Suppressor macrophage (primary cell): ENCODE measurements at regions not wholly inside any gene's neighbourhood (a gene's known extent, or its start where the extent isn't known, plus 50 kb on each side); places are given as distances from the start of the nearest gene placed in this dataset.

Source experiments
- DNase-seq, 4 experiments: peaks; one replicate each; pipeline ENCODE4 v3.0.0-alpha.2; 2020 to 2022

DNA sequence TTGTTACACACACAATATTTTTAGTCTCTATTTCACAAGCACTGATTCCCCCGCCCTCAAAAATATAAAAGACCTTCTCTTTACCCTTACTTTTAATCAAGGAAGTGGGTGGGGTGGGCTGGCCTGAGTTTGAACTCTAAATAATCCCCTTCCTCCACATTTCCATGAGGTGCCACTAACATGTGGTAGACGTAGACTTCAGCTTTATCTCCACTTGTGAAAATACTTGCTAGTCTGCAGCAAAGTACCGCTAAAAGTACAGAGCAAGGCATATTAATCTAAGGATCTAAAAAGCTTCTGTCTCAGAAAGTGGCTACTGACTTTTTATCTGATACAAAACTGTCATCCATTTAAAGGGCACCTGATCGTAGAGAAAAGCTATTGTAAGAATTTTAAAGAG, 739.6 kb upstream of the SLC10A2 start:
- no peak for DNase-seq

DNA sequence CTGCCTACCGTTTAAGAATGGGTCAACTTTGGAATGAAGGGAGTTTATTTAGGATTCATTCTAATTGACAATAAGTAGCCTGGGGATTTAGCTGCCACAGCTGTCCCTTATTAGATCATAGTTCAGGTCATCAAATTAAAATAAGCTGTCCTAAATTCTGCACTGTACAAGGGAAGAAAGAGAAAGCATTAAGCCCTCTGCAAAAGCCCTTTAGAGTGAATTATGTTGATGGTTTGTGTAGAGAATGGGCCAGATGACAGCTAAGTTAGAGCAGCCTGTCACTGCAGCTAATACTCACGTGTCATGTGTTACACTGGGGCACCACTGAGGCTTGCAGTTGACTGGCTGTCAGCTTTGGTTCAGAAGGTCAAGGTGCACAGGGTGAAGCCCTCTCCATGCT, 737.1 kb upstream of the SLC10A2 start:
- no peak for DNase-seq

DNA sequence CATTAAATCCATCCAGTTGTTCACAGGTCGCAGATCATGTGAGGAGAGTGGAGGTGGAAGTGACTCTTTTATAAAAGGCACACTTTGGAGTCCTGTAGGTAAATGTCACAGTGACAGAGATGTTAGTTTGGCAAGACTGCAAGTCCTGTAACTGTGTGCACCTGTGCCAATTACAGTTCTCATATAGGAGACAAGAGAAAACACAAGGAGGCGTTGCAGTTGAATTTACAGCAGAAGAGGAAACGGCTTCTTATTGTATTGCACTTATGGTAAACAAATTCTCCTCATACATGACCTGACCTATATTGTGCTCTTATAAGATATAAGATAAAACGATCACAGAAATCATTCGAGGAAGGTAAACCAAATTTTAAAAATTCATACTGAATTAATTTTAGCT, 732.8 kb upstream of the SLC10A2 start:
- no peak for DNase-seq

DNA sequence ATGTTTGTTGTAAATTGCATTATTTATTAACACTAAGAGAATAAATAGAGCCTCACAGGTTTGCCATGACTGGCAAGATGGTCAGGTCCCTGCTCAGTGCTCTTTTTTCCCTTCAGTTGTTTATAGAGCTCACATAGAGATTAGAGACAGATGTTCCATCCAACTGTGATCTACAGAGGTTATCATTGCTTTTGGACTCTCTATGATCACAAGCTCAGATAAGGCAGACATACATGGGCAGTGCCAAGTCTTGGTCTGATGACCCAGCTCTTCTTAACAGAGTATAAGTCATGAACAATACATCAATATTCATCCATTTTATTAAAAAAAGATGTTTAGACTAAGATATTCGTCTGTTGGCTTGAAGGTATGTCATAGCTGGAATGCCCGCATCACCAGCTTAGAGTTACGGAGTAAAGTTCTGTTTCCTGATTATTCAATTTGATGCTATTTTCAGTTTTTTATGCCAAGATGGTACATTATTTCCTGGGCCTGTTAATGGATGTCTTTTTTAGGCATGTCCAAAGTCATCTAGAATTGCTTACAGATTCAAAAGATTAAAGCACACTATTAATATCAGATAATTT, 729.8 kb upstream of the SLC10A2 start:
- DNase-seq, result no peak

DNA sequence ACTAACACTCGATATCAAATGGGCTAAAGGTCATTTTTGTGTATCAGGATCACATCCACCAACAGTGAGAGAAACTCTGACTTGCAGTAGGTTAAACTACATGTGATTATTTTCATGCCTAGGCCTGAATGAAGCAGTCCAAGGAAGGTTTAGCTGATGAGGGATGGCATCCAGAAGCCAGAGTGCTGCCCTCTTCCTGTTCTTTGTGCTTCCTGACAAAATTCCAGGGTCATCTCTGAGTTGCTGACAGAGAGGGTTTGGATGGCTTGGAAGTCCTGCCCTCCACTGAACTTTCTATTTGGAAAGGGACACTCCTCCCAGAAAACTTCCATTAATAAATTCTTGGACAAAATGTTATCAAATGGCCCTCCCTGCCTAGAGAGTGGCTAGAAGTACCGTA, 728.3 kb upstream of the SLC10A2 start:
- no peak for DNase-seq

DNA sequence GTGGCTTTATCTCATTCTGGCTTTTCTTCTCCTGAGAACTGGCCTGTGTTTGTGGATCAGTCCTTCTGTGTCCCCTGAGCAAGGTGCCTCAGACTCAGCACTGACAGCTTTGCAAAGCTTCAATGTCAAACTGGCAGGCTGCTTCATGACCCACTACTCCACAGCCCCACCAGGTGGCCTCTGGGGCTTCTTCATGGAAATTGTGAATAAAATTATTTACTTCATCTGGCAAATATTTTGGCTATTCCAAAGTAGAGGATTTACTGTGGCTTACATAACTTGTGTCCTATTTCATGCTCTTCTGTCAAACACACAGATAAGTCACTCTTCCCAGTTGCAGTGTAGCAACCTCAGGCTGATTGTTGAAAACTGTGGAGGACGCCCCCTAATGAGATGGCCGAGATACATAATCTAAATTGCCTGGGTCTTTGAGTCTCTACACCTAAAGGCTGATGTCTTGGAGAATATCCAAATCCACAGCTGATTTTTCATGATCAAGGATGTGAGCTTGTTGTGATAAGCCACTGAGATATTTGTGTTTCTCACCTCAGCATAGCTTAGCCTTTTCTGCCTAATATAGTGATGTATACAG, 721.9 kb upstream of the SLC10A2 start:
- no peak for DNase-seq

DNA sequence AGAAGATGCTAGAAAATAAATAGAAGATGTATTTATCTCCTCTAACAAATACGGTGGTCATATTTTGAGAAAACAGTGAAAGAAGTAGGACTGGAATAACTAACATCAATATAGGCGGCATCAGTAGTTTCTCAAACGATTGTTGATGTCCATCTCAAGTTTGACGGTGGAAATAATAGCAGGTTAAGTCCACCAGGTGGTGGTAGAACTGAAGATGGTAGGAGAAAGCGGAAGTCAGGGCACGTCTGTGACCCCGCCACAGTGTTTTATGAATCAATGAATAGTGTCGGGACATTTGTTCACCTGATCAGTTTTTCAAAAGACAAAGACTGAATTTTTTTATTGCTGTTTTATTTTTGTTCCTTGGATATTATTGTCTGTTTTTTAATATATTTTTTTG, 706.4 kb upstream of the SLC10A2 start:
- DNase-seq, result no peak

DNA sequence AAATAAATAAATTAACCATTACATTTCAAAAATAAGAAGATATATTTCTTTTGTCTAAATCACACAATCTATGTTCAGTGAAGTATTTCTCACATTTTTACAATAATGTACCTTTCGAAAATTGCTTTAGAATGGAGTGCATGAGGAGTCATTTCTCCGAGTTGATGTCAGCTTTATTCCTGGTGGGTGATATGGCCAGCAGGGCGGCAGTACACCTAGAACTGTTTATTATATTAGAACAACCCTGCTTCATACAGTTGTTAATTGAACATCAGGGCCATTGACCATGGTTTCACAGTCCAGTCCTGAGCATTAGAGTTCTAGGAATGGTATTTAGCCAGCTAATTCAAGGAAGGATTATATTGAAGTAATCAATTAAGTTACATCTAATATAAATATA, 696.3 kb upstream of the SLC10A2 start:
- DNase-seq, result no peak

DNA sequence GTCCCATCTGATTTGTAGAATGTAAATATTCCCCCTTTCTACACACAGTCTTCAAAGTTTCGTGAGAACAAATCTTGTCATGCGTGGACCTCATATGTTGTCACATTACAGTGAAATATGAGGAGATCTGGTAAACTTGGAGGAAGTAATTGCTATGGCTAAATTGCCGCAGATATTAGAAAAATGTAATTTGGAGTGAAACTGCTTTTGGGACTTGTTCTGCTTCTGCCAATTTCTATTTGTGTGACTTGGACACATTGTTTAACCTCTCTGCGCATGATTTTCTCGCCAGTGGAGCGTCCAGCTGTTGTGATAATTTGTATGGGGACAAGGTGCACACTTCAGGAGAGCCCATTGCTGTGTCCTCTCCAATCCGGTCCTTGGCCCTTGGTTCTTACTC, 693.1 kb upstream of the SLC10A2 start:
- no peak for DNase-seq

DNA sequence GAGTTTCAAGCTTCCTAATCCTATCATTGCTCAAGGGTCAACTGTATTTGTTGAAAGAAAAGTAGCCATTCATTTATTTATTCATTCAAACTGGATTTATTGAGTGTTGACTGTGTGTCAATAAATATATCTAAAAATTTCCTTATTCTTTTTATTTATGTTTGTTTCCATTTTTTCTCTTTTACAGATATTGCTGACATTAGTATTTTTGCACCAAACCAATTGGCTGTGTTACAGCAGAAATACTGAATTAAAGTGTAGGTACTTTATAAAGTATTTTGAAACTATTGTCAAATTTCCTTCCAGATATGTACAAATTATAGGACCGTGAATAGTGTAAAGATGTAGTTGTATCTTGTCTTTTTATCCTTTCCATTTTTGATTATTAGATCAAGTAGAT, 692.0 kb upstream of the SLC10A2 start:
- no peak for DNase-seq

DNA sequence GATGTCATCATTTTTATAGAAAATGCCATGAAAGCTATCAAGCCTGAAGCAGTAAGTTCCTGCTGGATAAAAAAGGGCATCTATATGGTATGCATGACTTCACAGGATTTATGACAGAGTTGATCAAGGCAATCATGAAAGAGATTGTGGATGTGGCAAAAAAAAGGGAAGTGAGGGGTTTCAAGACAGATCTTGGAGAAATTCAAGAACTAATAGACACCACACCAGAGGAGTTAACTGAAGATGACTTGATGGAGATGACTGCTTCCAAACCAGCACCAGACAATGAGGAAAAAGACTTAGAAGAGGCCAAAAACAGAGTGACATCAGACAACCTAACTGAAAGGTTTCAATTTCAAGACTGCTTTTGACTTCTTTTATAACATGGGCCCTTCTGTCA, 691.1 kb upstream of the SLC10A2 start:
- DNase-seq, result no peak

DNA sequence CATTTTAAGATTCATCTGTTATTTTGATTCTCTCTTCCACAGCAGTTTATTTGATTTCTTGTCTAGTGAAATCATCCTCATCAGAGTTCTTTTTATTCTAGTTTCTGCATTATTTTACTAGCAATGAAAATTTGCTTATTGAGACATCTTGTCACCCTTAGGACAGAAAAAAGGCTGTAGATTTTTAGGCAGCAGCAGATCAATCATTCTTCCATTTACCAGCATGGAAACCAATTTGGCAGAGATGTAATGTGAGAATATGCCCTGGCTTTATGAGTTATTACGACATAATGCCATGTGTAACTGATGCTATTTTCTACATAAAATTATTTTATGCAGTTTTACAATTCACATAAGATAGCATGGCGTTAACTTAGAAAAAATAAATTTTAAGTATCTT, 688.6 kb upstream of the SLC10A2 start:
- no peak for DNase-seq

DNA sequence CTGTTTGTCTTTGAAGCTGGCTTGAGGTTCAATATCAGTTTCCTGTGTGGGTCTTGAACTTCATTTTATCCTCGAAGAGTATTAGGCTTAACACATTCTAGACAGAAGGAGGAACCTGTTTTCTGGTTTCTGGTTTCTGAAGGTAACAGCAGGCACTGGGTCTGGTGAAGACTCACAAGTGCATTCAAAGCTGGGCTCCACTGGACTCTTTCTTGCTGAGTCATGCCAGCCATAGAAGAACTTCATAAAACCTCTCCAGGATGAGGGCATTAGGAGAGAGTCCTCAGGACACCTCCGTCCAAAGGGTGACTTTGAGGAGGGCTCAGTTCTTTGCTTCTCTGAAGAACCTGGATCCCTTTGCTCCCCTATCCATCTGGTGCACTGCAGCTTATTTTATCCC, 668.6 kb upstream of the SLC10A2 start:
- no peak for DNase-seq

DNA sequence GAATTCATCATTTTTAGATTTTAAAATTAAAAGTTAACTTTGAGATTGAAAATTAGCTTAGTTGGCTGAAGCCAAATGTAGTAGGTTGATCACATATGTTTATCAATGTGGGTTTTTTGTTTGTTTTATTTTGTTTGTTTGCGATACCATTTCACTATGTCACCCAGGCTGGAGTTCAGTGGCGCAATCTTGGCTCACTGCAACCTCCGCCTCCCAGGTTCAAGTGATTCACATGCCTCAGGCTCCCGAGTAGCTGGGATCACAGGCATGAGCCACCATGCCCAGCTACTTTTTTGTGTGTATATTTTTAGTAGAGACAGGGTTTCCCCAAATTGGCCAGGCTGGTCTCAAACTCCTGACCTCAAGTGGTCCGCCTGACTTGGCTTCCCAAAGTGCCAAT, 665.7 kb upstream of the SLC10A2 start:
- no peak for DNase-seq

DNA sequence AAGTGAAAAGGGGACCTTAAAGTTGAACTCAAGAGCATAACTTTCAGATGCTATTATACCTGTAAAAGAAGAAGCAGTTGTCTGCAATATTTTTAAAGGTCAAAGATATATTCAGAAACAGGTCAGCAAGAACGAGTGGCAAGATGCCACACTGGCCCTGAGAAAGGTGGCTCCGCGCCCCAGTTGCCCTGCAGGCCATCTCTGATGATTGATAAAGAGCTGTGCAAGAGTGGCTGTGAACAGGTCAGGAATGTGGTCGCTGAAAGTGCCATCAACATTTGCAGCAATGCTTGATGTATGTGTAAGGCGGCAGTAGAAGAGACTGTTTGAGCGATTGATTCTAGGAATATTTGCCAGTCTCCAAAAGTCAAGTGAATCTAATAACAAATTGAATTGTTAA, 664.2 kb upstream of the SLC10A2 start:
- no peak for DNase-seq

DNA sequence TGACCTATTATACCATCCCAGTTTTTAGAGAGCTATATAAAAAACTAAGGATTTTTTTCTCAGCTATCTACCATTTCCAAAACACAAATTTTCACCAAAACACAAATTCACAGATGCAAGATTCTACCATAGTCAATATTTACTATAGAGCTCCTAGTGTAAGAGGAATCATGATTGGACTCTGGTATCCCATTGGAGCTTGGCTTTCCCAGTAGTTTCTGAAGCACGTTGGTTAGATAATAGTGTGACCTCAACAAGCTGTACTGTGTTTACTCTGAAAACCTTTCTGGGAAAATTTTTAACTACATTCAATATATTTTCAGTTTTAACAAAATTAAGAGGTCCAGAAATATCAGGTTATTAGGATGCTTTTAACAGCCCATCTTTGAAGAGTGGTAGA, 660.6 kb upstream of the SLC10A2 start:
- DNase-seq, result no peak

DNA sequence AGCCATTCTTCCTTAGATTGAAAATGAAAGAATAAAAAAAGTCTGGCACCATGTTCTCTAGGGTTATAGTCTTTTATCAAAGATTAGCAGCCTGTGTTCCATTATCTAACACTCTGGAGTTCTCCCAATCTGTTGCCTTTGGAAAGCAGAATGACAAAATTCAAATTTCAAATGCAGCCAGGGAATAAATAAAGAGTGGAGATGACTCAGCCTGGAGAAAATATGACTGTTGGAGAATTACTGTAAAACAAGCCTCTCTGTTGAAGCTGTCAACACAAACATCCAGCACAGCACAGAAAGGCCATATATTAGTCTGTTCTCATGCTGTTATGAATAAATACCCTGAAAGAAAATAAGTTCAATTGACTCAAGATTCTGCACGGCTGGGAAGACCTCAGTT, 650.5 kb upstream of the SLC10A2 start:
- DNase-seq, result no peak

DNA sequence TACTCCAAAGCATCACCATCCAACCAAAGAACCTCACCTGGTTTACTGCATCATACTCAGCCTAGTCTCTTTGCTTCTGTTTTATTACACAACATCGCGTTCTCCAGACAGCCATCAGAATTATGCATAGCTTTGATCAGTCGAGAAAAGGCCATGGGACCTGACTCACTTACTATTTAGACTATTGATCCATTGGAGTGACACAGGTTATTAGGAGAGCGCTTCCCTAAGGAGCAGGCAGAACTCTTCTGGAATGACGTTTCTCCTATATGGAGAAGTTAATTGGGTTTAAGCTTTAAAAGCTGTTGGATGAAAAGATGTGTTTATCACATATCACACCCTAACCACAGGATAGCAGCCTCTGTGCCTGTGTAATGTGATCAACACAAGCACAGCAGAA, 649.1 kb upstream of the SLC10A2 start:
- DNase-seq, result no peak

DNA sequence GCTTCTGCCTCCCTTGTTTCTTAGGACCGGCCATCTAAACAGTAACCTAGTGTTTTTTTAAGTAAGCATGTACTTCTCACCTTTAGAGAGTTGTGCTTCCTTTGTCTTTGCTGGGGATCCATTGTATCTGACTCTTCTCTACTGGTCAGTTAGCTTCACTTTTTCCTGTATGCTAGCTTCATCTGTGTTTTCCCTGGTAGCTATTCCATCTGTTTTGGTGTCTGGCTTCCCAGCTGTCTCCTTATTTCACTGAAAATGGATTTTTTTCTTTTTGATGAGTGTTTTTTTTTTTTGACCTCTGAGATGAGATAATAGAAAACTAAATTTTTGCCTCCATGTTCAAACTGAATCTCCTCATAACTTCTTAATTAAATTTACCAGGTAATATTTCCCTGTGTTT, 637.0 kb upstream of the SLC10A2 start:
- DNase-seq, result no peak

DNA sequence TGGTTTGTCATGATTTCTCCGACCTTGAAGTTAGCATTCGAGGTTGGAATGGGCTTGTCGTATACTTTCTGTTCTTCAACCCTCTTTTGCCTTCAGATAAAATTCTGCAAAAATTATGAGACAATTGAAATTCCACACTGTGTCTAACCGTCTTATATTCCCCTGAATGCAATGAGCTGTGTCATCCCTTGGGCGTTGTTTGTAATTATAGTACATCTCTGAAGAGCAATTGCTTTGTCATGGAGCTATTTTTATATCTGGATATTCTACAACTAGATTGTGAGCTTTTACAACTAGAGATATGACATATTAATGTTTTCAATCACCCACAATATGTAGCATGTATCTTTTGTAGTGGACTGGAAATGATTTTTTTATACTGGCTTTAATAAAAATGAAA, 631.8 kb upstream of the SLC10A2 start:
- no peak for DNase-seq

DNA sequence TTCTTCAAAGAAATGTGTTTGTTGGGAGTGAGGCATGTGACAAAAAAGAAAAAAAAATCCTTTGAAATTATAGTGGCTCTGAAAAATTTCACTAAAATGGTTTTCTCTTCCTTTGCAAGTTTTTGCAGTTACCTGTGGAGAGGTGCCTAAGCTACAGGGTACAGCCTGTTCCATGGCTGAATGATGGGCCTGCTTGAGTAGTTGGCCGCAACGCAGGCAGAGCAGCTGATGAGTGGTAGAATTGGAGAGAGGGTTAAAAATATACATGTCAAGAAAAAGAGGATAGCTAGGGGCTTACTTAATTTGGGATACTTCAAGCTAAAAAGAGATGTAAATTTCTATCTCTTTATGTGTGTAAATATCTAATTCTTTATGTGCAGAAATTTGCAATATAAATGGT, 629.1 kb upstream of the SLC10A2 start:
- no peak for DNase-seq

DNA sequence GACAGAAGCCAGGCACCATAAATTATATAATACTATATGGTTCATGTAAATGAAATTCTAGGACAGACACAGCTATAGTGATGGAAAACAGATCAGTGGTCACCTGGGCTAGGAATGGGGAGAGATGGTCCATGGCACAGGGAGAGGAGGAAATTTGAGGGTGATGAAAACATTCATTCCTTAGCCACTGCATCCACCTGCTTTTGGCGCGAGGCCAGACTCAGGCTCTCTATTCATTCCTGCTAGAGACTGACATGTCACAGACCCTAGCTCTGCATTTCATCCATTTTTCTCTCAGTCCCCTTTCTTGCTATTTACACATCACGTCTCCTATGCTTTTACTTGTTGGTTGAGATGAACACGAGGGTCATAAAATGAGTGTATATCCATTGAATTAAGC, 628.3 kb upstream of the SLC10A2 start:
- DNase-seq, result no peak

DNA sequence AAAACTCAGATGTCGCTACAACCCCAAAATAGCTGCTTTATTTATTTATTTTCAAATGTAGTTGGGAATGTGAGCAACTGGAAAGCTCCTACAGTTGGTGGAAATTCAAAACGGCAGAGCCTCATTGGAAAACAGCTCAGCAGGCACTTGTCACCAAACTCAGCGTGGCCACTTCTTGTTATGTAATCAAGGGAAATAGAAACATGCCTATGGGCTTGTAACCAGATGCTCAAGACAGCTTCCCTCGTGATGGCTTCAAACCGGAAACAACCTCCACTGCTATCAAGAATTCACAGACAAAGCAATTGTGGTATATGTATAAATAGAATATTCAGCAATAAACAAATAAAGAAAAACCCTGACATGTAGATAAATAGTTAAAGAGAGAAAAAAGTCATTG, 627.8 kb upstream of the SLC10A2 start:
- no peak for DNase-seq

DNA sequence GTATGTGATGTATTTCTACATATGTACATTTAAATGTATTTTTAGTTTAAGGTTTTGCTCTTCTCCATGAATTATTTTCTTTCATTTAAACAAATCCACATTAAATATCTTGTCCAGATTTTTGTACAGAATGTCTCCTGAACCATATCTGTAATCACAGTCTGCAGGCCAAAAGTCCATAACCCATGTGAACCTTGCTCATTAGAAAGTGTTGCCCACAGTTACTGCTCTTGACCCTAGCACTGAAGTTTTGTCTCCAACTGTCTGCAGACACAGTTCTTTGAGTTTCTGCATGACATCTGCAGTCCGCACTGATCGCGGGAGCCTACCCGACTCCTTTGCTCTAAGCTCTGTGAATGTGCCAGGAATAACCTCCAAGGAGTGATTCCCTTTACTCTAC, 626.2 kb upstream of the SLC10A2 start:
- DNase-seq, result no peak

DNA sequence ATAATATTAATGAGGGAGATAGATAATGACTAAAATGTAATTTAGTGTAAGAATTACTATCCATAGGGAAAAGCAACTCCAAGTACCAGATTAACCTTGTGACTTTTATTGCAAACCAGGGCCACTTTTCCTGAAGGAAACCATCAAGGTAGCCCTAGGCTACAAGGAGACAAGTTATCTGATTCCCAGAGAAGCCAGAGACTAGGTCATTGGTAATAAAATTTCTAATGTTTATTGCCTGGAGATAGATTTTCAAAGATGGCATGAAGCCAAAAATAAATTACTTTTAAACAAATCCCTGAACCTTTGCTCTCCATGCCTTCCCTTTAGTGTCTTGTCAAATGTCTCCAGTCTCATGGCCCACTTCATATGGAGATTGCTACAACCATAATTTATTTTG, 610.1 kb upstream of the SLC10A2 start:
- no peak for DNase-seq
